K562 (cell line): ENCODE measurements at regions not wholly inside any gene's neighbourhood (a gene's known extent, or its start where the extent isn't known, plus 50 kb on each side); places are given as distances from the start of the nearest gene placed in this dataset.

Source experiments
- ATAC-seq: fragments of 200-7000 bp; cut with Tn5 transposase; 3 replicates; pipeline ENCODE4 v1.9.1; 2020; ENCODE audit warnings: moderate library complexity
- BruUV-seq: library from RNA; stranded (reverse); fragments of 400-500 nt; replicated peaks from 2 replicates; lab custom pipeline; 2021; lab: Mats Ljungman, UMichigan
- CTCF ChIA-PET: fragments of 300-600 bp; formaldehyde crosslinking; extraction: SDS; loops from one replicate; lab custom pipeline; 2021; ENCODE audit warnings: low intra/inter-chr PET ratio; lab: Yijun Ruan, JAX
- POLR2A ChIA-PET: fragments of 300-600, 350-650 bp; sonication (Branson Sonifier 250); formaldehyde crosslinking; extraction: SDS; loops from one replicate; lab custom pipeline; 2021; ENCODE audit warnings: antibody characterized with exemption, inconsistent platforms; lab: Yijun Ruan, JAX
- DNase-seq, 4 experiments: peaks; one replicate each; pipeline versions ENCODE4 v3.0.0 to v3.0.0-alpha.2; 2011 to 2018; ENCODE audit warnings: low spot score in 3 of 4, mixed read lengths in 3 of 4; ENCODE audit errors: extremely low read depth in 1 of 4
- FAIRE-seq: peaks from 2 replicates; lab custom pipeline; 2011; peaks lifted over from hg19 to GRCh38; lab: Jason Lieb, UNC
- H2AFZ ChIP-seq: 2 replicates; pipeline ENCODE4 v1.6.0; 2011; ENCODE audit warnings: low read depth, low read length, control low read depth, inconsistent platforms
- H3K27ac ChIP-seq: fragments of 200-600 bp; 3 replicates; pipeline ENCODE4 v1.8.0; 2011; ENCODE audit warnings: low read depth, mild to moderate bottlenecking, control low read depth, inconsistent platforms, low read length, moderate library complexity, mixed read lengths; ENCODE audit errors: extremely low read depth
- H3K27me3 ChIP-seq, 2 experiments: fragments of 300-600 bp in 1 of 2; 2 replicates in 1 of 2; 3 replicates in 1 of 2; pipeline versions ENCODE4 v1.6.0 to v1.8.0; 2011; ENCODE audit warnings: inconsistent platforms in 2 of 2, low read length in 2 of 2, mild to moderate bottlenecking in 1 of 2, mixed read lengths in 1 of 2, moderate library complexity in 1 of 2; ENCODE audit not compliant: control insufficient read depth in 2 of 2, insufficient read depth in 2 of 2
- H3K36me3 ChIP-seq: fragments of 300-600 bp; 3 replicates; pipeline ENCODE4 v1.8.0; 2011; ENCODE audit warnings: mild to moderate bottlenecking, low read length, inconsistent platforms; ENCODE audit not compliant: control insufficient read depth, insufficient read depth
- H3K4me1 ChIP-seq, 2 experiments: fragments of 200-600 bp in 1 of 2; replicated peaks in 1 of 2; 2 replicates in 1 of 2; 3 replicates in 1 of 2; pipeline versions ENCODE4 v1.5.1 to v1.8.0; 2011; ENCODE audit warnings: inconsistent platforms in 2 of 2, low read length in 2 of 2, mild to moderate bottlenecking in 1 of 2, mixed read lengths in 1 of 2, moderate library complexity in 1 of 2; ENCODE audit not compliant: control insufficient read depth in 2 of 2, insufficient read depth in 2 of 2
- H3K4me2 ChIP-seq: 2 replicates; pipeline ENCODE4 v1.6.1; 2011; ENCODE audit warnings: low read length, control low read depth, inconsistent platforms, mixed read lengths; ENCODE audit not compliant: insufficient read depth
- H3K4me3 ChIP-seq: fragments of 200-600 bp; sonication (generic), shearing (Covaris generic); 2 replicates; pipeline ENCODE4 v1.5.1; 2016; ENCODE audit warnings: control low read depth, inconsistent platforms
- H3K79me2 ChIP-seq: fragments of 200-600 bp; 3 replicates; pipeline ENCODE4 v1.8.0; 2011; ENCODE audit warnings: low read length, inconsistent platforms; ENCODE audit not compliant: control insufficient read depth, insufficient read depth
- H3K9ac ChIP-seq, 2 experiments: 2 replicates each; pipeline versions ENCODE4 v1.6.0 to v1.6.1; 2011; ENCODE audit warnings: low read depth in 2 of 2, low read length in 2 of 2, control low read depth in 1 of 2, inconsistent platforms in 1 of 2, mild to moderate bottlenecking in 1 of 2, mixed read lengths in 1 of 2; ENCODE audit not compliant: insufficient read depth in 1 of 2
- H3K9me1 ChIP-seq: one replicate; pipeline ENCODE4 v1.6.0; 2011; ENCODE audit warnings: inconsistent platforms, mild to moderate bottlenecking, low read length, moderate library complexity; ENCODE audit not compliant: control insufficient read depth, insufficient read depth
- H3K9me3 ChIP-seq: replicated peaks from 2 replicates; pipeline ENCODE4 v1.5.1; 2011; ENCODE audit warnings: low read depth, low read length, inconsistent platforms; ENCODE audit not compliant: control insufficient read depth, insufficient read depth
- H4K20me1 ChIP-seq: replicated peaks from 2 replicates; pipeline ENCODE4 v1.6.1; 2011; ENCODE audit warnings: low read length, inconsistent platforms, mixed read lengths; ENCODE audit not compliant: control insufficient read depth, insufficient read depth
- ELF1 ChIP-seq: fragments of 200-800 bp; sonication (Bioruptor generic); IDR thresholded peaks from 2 replicates; pipeline ENCODE4 v1.6.1; 2016; ENCODE audit warnings: missing genetic modification characterization, missing compliant biosample characterization
- ELF4 ChIP-seq: fragments of 450-650 bp; formaldehyde crosslinking; IDR thresholded peaks from 2 replicates; pipeline ENCODE4 v1.4.0; 2022; ENCODE audit warnings: missing genetic modification characterization
- EP400 ChIP-seq: fragments of 450-650 bp; IDR thresholded peaks from 2 replicates; pipeline ENCODE4 v1.6.1; 2017; ENCODE audit warnings: antibody characterized with exemption, mild to moderate bottlenecking, moderate library complexity
- L3MBTL2 ChIP-seq: fragments of 450-650 bp; IDR thresholded peaks from 2 replicates; pipeline ENCODE4 v1.6.1; 2016; ENCODE audit warnings: mild to moderate bottlenecking, moderate library complexity
- NCOA2 ChIP-seq, 2 experiments: fragments of 450-650 bp; IDR thresholded peaks; 2 replicates each; pipeline ENCODE4 v1.6.1; 2018; ENCODE audit warnings: mild to moderate bottlenecking in 2 of 2, moderate library complexity in 1 of 2; ENCODE audit not compliant: partially characterized antibody in 2 of 2
- NFE2 ChIP-seq: IDR thresholded peaks from 2 replicates; pipeline ENCODE4 v1.6.1; 2014; ENCODE audit warnings: antibody characterized with exemption, low read depth
- PHB ChIP-seq: fragments of 250-450 bp; sonication (Bioruptor Pico); IDR thresholded peaks from 2 replicates; pipeline ENCODE4 v1.5.0; 2021
- TAF15 ChIP-seq: fragments of 200-400 bp; formaldehyde crosslinking; IDR thresholded peaks from 2 replicates; pipeline ENCODE4 v1.6.1; 2017; ENCODE audit warnings: mild to moderate bottlenecking, low read depth, low read length, moderate library complexity
- ZBTB43 ChIP-seq: sonication (generic); formaldehyde crosslinking; IDR thresholded peaks from 2 replicates; pipeline ENCODE4 v1.8.0; 2023; ENCODE audit warnings: mild to moderate bottlenecking, missing genetic modification reagents
- ZFP1 ChIP-seq: fragments of 450-650 bp; formaldehyde crosslinking; IDR thresholded peaks from 2 replicates; pipeline ENCODE4 v1.4.0; 2020; ENCODE audit warnings: mild to moderate bottlenecking, mixed read lengths
- in situ Hi-C: fragments of 300-500 bp; cut with MboI; formaldehyde crosslinking; loops from 4 replicates; pipeline ENCODE4 v1.15.0; 2018; ENCODE audit warnings: inconsistent platforms, mixed read lengths
- intact Hi-C: fragments of 100-400 bp; cut with micrococcal nuclease; formaldehyde crosslinking; loops from 2 replicates; pipeline ENCODE4 v1.14.2; 2022
- TF ChIP-seq, protein P1 (sequence below): fragments of 250-450 bp; sonication (Bioruptor Pico); IDR thresholded peaks from 2 replicates; pipeline ENCODE4 v1.5.0; 2021; ENCODE audit warnings: mild to moderate bottlenecking, moderate library complexity

GRCh38 chr6:50959081-50959641 is 140.5 kb downstream of the TFAP2B start (continued):
- no peak for TF ChIP-seq ZBTB43

DNA sequence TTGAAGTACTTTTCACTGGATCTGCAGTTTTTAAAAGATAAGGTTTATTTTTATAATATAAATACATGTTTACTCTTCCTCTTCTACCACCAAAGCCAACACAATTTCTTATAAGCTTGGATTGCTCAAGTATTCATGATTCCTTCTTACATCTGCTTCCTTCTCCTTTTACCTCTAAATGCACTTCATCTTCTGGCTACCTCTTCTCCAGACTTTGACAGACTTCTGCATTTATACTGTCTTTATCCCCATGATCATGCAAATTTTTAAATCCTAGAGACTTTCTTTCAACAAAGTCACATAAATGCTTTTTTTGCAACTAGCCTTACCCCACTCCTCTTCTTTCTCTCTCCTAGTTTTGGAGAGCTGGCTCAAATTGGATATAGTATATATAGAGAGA is 142.9 kb downstream of the TFAP2B start:
- CTCF ChIA-PET, result no interaction called here
- Histone ChIP-seq H3K79me2 (no peaks in the 10 kb centered on the region), H3K27ac (peak overlapping the region; percentile 61; the same call in 2 of the 3 replicates), H3K4me2 (no peak overlapping the region; the same call in 1 of the 2 replicates), H3K9ac (peak overlapping the region in 1 of 2 experiments; percentile 41; a peak in 1 of 4 replicates), H3K9me3 (no peaks in the 10 kb centered on the region), H3K4me3 (no peak overlapping the region), H3K4me1 (peaks cover 20 to 57% of the 10 kb centered on the region in 2 experiments), H2AFZ (peak overlapping the region; percentile 94; the same call in 1 of the 2 replicates), H3K36me3 (no peaks in the 10 kb centered on the region)
- in situ Hi-C loops (no loop called here), intact Hi-C loops (no loop called here)
- BruUV-seq, result no TSS peak
- DNase-seq (no peak), ATAC-seq (no peak)
- TF ChIP-seq EP400 (no peak), TAF15 (no peak), ELF4 (CRISPR knock-in tag) (no peak), ZFP1 (CRISPR knock-in tag) (no peak), ELF1 (0 out of 2 replicates have a peak, but pooled peaks have one; percentile 24), PHB (no peak), NCOA2 (IDR thresholded peaks at IDR 0.05; ENCODE audit: partially characterized antibody in 2 of 2) (peak in 1 of 2 experiments; percentile 12), NFE2 (0 out of 2 replicates have a peak, but pooled peaks have one; percentile 15), L3MBTL2 (no peak)
- TF ChIP-seq, protein P1, sequence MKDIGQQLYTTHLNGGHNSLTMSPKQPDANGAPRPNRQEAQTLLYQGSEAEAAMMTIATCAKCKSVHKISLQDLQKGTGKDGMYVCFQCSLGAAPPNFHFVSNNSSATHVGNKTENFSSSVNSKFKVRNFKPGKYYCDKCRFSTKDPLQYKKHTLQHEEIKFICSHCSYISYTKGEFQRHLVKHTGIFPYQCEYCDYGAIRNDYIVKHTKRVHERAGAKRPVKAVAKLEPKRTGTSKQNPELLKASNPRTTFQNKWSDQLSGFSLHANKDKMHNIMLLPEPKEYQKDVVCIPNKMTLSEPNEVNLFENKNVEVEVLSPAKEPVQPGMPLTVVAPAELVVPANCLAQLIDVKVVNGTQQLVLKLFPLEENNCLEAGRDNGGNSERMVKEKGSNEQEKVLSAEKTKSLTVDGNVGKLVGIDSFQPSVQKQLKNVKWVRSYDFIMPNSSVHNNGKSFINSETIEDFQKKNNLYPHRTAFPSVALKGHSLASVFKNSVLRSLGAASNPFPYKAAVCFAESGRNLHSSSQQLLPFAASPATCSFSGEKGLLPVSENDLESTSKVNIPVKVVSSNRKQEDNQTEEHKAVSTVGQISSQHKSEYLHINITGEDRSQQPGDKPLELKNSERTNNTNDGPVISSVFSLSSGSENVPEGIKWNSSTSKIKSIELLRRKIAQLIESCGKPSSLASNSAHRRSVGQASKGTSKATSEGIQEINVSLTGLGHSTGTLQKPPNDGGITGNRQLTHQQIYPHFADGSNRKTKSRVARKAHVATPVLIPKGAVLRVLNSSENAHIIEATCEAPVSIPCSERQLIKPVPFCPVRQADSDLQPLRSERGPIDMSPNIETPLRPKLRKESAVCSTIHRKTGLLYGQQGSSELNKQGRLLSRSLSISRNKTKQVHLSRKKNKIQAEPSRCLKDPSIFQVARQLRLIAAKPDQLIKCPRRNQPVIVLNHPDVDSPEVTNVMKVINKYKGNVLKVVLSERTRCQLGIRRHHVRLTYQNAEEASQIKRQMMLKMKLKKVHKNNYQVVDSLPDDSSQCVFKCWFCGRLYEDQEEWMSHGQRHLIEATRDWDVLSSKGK (CRISPR knock-in tag), result no peak
- TF ChIP-seq, all 486 proteins: peak for 3
- Histone ChIP-seq H3K27me3 (no peaks in the 10 kb centered on the region), H3K9me1 (no peaks in the 10 kb centered on the region), H4K20me1 (no peaks in the 10 kb centered on the region)
- FAIRE-seq, result no peak
- POLR2A ChIA-PET, result interaction anchor here (1.0 to 2.5 kb wide), 2 partner anchors 10 kb away, joined by 5 to 12 read pairs; no protein-coding TSS in a partner anchor
